ENCODE measurements at regions not wholly inside any gene's neighbourhood (a gene's known extent, or its start where the extent isn't known, plus 50 kb on each side); places are given as distances from the start of the nearest gene placed in this dataset.

- H3K9me3 ChIP-seq: no peaks in the 10 kb centered on the region
- DNase-seq: no peak
- no peak overlapping the region for H3K27ac ChIP-seq
- H3K4me3 ChIP-seq: no peak overlapping the region
- WGBS, 2 donors: 78 to 81% methylated on average over 3 of the region's 3 CpGs
- no peaks in the 10 kb centered on the region for H3K27me3 ChIP-seq
- no peaks in the 10 kb centered on the region for H3K36me3 ChIP-seq
- TF ChIP-seq CTCF (IDR thresholded peaks at IDR 0.05) (no peak), EP300 (IDR thresholded peaks at IDR 0.05) (no peak), POLR2AphosphoS5 (IDR thresholded peaks at IDR 0.05) (no peak), POLR2A (IDR thresholded peaks at IDR 0.05) (no peak)
- intact Hi-C loops (cut with DNase I): no loop called here
- H3K4me1 ChIP-seq: no peaks in the 10 kb centered on the region
Measured at GRCh38 chr6:134846865-134847264, 103.0 kb downstream of the ALDH8A1 start.

- Histone ChIP-seq H3K4me1 (no peaks in the 10 kb centered on the region), H3K9me3 (no peaks in the 10 kb centered on the region), H3K4me3 (no peak overlapping the region), H3K27ac (no peak overlapping the region), H3K36me3 (no peaks in the 10 kb centered on the region), H3K27me3 (no peaks in the 10 kb centered on the region)
- 82 to 91% methylated on average over 7 of the region's 7 CpGs for WGBS, 2 donors
- TF ChIP-seq POLR2AphosphoS5 (IDR thresholded peaks at IDR 0.05): no peak
- no peak for TF ChIP-seq CTCF (IDR thresholded peaks at IDR 0.05)
- TF ChIP-seq EP300 (IDR thresholded peaks at IDR 0.05): no peak
- TF ChIP-seq POLR2A (IDR thresholded peaks at IDR 0.05): no peak
- intact Hi-C loops (cut with DNase I): no loop called here
- no peak for DNase-seq
Measured at GRCh38 chr6:134846031-134846430, 103.9 kb downstream of the ALDH8A1 start.

- 98 to 99% methylated on average over 2 of the region's 2 CpGs for WGBS, 2 donors
- intact Hi-C loops (cut with DNase I): no loop called here
- no peak for TF ChIP-seq CTCF (IDR thresholded peaks at IDR 0.05)
- TF ChIP-seq POLR2AphosphoS5 (IDR thresholded peaks at IDR 0.05): no peak
- TF ChIP-seq POLR2A (IDR thresholded peaks at IDR 0.05): no peak
- no peak for TF ChIP-seq EP300 (IDR thresholded peaks at IDR 0.05)
- Histone ChIP-seq H3K4me1 (no peaks in the 10 kb centered on the region), H3K27ac (no peak overlapping the region), H3K4me3 (no peak overlapping the region), H3K27me3 (no peaks in the 10 kb centered on the region), H3K36me3 (no peaks in the 10 kb centered on the region), H3K9me3 (no peaks in the 10 kb centered on the region)
- DNase-seq: no peak
Measured at GRCh38 chr6:134844120-134844519, 105.8 kb downstream of the ALDH8A1 start.

GRCh38 chr6:134840086-134840867 is 109.6 kb downstream of the ALDH8A1 start:
- no peak overlapping the region for H3K27ac ChIP-seq
- 25 to 70% methylated on average over 7 of the region's 7 CpGs for WGBS, 2 donors
- TF ChIP-seq CTCF (IDR thresholded peaks at IDR 0.05) (no peak), EP300 (IDR thresholded peaks at IDR 0.05) (no peak), POLR2AphosphoS5 (IDR thresholded peaks at IDR 0.05) (no peak), POLR2A (IDR thresholded peaks at IDR 0.05) (no peak)
- no peaks in the 10 kb centered on the region for H3K27me3 ChIP-seq
- H3K4me3 ChIP-seq: no peak overlapping the region
- H3K4me1 ChIP-seq: peaks cover 0 to 12% (median 5%) of the 10 kb centered on the region in 4 donors
- no peak for DNase-seq
- no peaks in the 10 kb centered on the region for H3K36me3 ChIP-seq
- H3K9me3 ChIP-seq: no peaks in the 10 kb centered on the region
- intact Hi-C loops (cut with DNase I): no loop called here

GRCh38 chr6:134835993-134836392 is 113.9 kb downstream of the ALDH8A1 start:
- Histone ChIP-seq H3K4me3 (no peak overlapping the region), H3K9me3 (no peaks in the 10 kb centered on the region), H3K4me1 (peaks cover 0 to 12% (median 5%) of the 10 kb centered on the region in 4 donors), H3K36me3 (no peaks in the 10 kb centered on the region), H3K27me3 (no peaks in the 10 kb centered on the region), H3K27ac (peak overlapping the region in 2 of 4 donors; percentile 28 to 45)
- no peak for DNase-seq
- no peak for TF ChIP-seq POLR2AphosphoS5 (IDR thresholded peaks at IDR 0.05)
- no peak for TF ChIP-seq POLR2A (IDR thresholded peaks at IDR 0.05)
- no peak for TF ChIP-seq EP300 (IDR thresholded peaks at IDR 0.05)
- TF ChIP-seq CTCF (IDR thresholded peaks at IDR 0.05): no peak
- WGBS, 2 donors: 67 to 76% methylated on average over 2 of the region's 2 CpGs
- intact Hi-C loops (cut with DNase I): no loop called here
